HG03521 (cell line): ENCODE measurements at regions not wholly inside any gene's neighbourhood (a gene's known extent, or its start where the extent isn't known, plus 50 kb on each side); places are given as distances from the start of the nearest gene placed in this dataset.

Source experiments
- ATAC-seq: cut with Tn5 transposase; IDR thresholded peaks from one replicate; pipeline ENCODE4 v1.9.1; 2021; ENCODE audit warnings: mild to moderate bottlenecking, moderate library complexity; ENCODE audit not compliant: unreplicated experiment

- no peak for ATAC-seq
Observed at GRCh38 chr9:31606678-31607077, 777.8 kb upstream of the ACO1 start.

- ATAC-seq = no peak
Observed at GRCh38 chr9:31608416-31608815, 776.0 kb upstream of the ACO1 start.

GRCh38 chr9:31608881-31609280 is 775.6 kb upstream of the ACO1 start:
- ATAC-seq = no peak

- ATAC-seq = no peak
Observed at GRCh38 chr9:31612336-31613030, 772.0 kb upstream of the ACO1 start.

- ATAC-seq = no peak
Observed at GRCh38 chr9:31615966-31616365, 768.5 kb upstream of the ACO1 start.

- no peak for ATAC-seq
Observed at GRCh38 chr9:31623511-31623910, 760.9 kb upstream of the ACO1 start.

GRCh38 chr9:31629292-31629691 is 755.2 kb upstream of the ACO1 start:
- ATAC-seq = no peak

GRCh38 chr9:31637265-31637664 is 747.2 kb upstream of the ACO1 start:
- ATAC-seq = no peak

GRCh38 chr9:31637861-31638260 is 746.6 kb upstream of the ACO1 start:
- ATAC-seq = no peak

GRCh38 chr9:31639451-31639850 is 745.0 kb upstream of the ACO1 start:
- no peak for ATAC-seq

GRCh38 chr9:31669311-31669710 is 715.1 kb upstream of the ACO1 start:
- no peak for ATAC-seq

GRCh38 chr9:31671011-31671410 is 713.4 kb upstream of the ACO1 start:
- no peak for ATAC-seq

- ATAC-seq = no peak
Observed at GRCh38 chr9:31674264-31674663, 710.2 kb upstream of the ACO1 start.

GRCh38 chr9:31677415-31677814 is 707.0 kb upstream of the ACO1 start:
- ATAC-seq = no peak

- ATAC-seq = no peak
Observed at GRCh38 chr9:31677877-31678276, 706.6 kb upstream of the ACO1 start.

- ATAC-seq = no peak
Observed at GRCh38 chr9:31683116-31683515, 701.3 kb upstream of the ACO1 start.

GRCh38 chr9:31697956-31698355 is 686.5 kb upstream of the ACO1 start:
- no peak for ATAC-seq

GRCh38 chr9:31699836-31700235 is 684.6 kb upstream of the ACO1 start:
- no peak for ATAC-seq

- no peak for ATAC-seq
Observed at GRCh38 chr9:31700252-31701045, 684.0 kb upstream of the ACO1 start.

GRCh38 chr9:31702957-31703356 is 681.5 kb upstream of the ACO1 start:
- ATAC-seq = no peak

GRCh38 chr9:31715250-31715649 is 669.2 kb upstream of the ACO1 start:
- no peak for ATAC-seq

GRCh38 chr9:31719262-31719661 is 665.2 kb upstream of the ACO1 start:
- no peak for ATAC-seq
